SK-N-SH (cell line): ENCODE measurements at regions not wholly inside any gene's neighbourhood (a gene's known extent, or its start where the extent isn't known, plus 50 kb on each side); places are given as distances from the start of the nearest gene placed in this dataset.

ENCODE experiments used
- CTCF ChIA-PET: fragments of 300-600, 350-600 bp; formaldehyde crosslinking; extraction: SDS; loops from one replicate; lab custom pipeline; 2021; lab: Yijun Ruan, JAX
- POLR2A ChIA-PET: fragments of 350-600 bp; sonication (Branson Sonifier 250); formaldehyde crosslinking; extraction: SDS; loops from one replicate; lab custom pipeline; 2020; ENCODE audit warnings: antibody characterized with exemption, inconsistent platforms; lab: Yijun Ruan, JAX
- DNase-seq: peaks from one replicate; pipeline ENCODE4 v3.0.0; 2012
- H2AFZ ChIP-seq: fragments of 200-600 bp; sonication (generic); 2 replicates; pipeline ENCODE4 v1.8.1; 2016; ENCODE audit warnings: antibody characterized with exemption, mild to moderate bottlenecking, low read depth
- H3F3A ChIP-seq: fragments of 200-600 bp; sonication (generic); replicated peaks from 2 replicates; pipeline ENCODE3; 2016; ENCODE audit warnings: antibody characterized with exemption, mild to moderate bottlenecking; ENCODE audit not compliant: insufficient read depth
- H3K27ac ChIP-seq, 2 experiments: fragments of 200-500 bp in 1 of 2; fragments of 200-600 bp in 1 of 2; sonication (Bioruptor generic) in 1 of 2; sonication (generic), shearing (Covaris generic) in 1 of 2; 2 replicates each; pipeline versions ENCODE4 v1.5.1 to v1.6.1; 2014 to 2016; ENCODE audit warnings: low read depth in 2 of 2, inconsistent platforms in 1 of 2, low read length in 1 of 2, mild to moderate bottlenecking in 1 of 2, mixed read lengths in 1 of 2
- H3K27me3 ChIP-seq: fragments of 200-600 bp; sonication (generic), shearing (Covaris generic); 2 replicates; pipeline ENCODE4 v1.6.1; 2016; ENCODE audit warnings: mixed run types; ENCODE audit not compliant: insufficient read depth
- H3K36me3 ChIP-seq, 2 experiments: fragments of 200-500 bp in 1 of 2; fragments of 200-600 bp in 1 of 2; sonication (Bioruptor generic) in 1 of 2; sonication (generic) in 1 of 2; replicated peaks in 1 of 2; 2 replicates each; pipeline versions ENCODE3 to v1.5.1; 2014 to 2016; ENCODE audit warnings: low read length in 1 of 2, mild to moderate bottlenecking in 1 of 2; ENCODE audit not compliant: insufficient read depth in 2 of 2, control insufficient read depth in 1 of 2
- H3K4me1 ChIP-seq, 2 experiments: fragments of 200-500 bp in 1 of 2; fragments of 200-600 bp in 1 of 2; sonication (Bioruptor generic) in 1 of 2; sonication (generic), shearing (Covaris generic) in 1 of 2; 2 replicates each; pipeline versions ENCODE4 v1.5.1 to v1.6.1; 2014 to 2016; ENCODE audit warnings: low read depth in 1 of 2, low read length in 1 of 2, mixed run types in 1 of 2; ENCODE audit not compliant: insufficient read depth in 2 of 2, control insufficient read depth in 1 of 2
- H3K4me2 ChIP-seq: fragments of 200-600 bp; sonication (generic), shearing (Covaris generic); 2 replicates; pipeline ENCODE4 v1.6.1; 2017; ENCODE audit warnings: mixed run types
- H3K4me3 ChIP-seq, 2 experiments: fragments of 200-500 bp in 1 of 2; fragments of 200-600 bp in 1 of 2; sonication (Bioruptor generic) in 1 of 2; sonication (generic), shearing (Covaris generic) in 1 of 2; 2 replicates each; pipeline versions ENCODE4 v1.5.1 to v1.8.1; 2014 to 2016; ENCODE audit warnings: low read depth in 2 of 2, inconsistent platforms in 1 of 2, low read length in 1 of 2, mild to moderate bottlenecking in 1 of 2, mixed read lengths in 1 of 2, moderate library complexity in 1 of 2
- H3K79me2 ChIP-seq: fragments of 200-600 bp; sonication (generic); 2 replicates; pipeline ENCODE4 v1.8.1; 2017; ENCODE audit warnings: mild to moderate bottlenecking; ENCODE audit not compliant: insufficient read depth
- H3K9ac ChIP-seq: fragments of 200-600 bp; sonication (generic); 2 replicates; pipeline ENCODE4 v1.6.1; 2017; ENCODE audit warnings: mixed run types
- H3K9me2 ChIP-seq: fragments of 200-600 bp; sonication (generic); 2 replicates; pipeline ENCODE4 v1.6.1; 2017; ENCODE audit warnings: mixed run types
- H3K9me3 ChIP-seq: fragments of 200-600 bp; sonication (generic); 2 replicates; pipeline ENCODE4 v1.6.1; 2017; ENCODE audit warnings: mixed run types, mild to moderate bottlenecking, moderate library complexity
- H4K20me1 ChIP-seq: fragments of 200-600 bp; sonication (generic); 2 replicates; pipeline ENCODE4 v1.6.1; 2017; ENCODE audit warnings: mild to moderate bottlenecking, mixed run types; ENCODE audit not compliant: insufficient read depth
- FOXJ3 ChIP-seq: sonication (generic); formaldehyde crosslinking; IDR thresholded peaks from 2 replicates; pipeline ENCODE4 v1.5.1; 2020; ENCODE audit warnings: mild to moderate bottlenecking, missing genetic modification reagents
- GABPA ChIP-seq: IDR thresholded peaks from 2 replicates; pipeline ENCODE4 v1.4.0; 2012; ENCODE audit warnings: low read depth, mild to moderate bottlenecking
- MAX ChIP-seq: IDR thresholded peaks from 2 replicates; pipeline ENCODE4 v1.4.0; 2012; ENCODE audit warnings: low read depth
- MEF2A ChIP-seq: IDR thresholded peaks from 2 replicates; pipeline ENCODE4 v1.4.0; 2012; ENCODE audit warnings: low read depth, borderline replicate concordance
- NFIC ChIP-seq: IDR thresholded peaks from 2 replicates; pipeline ENCODE4 v1.4.0; 2012; ENCODE audit warnings: borderline replicate concordance
- PBX3 ChIP-seq: IDR thresholded peaks from 2 replicates; pipeline ENCODE4; 2012
- RCOR1 ChIP-seq: fragments of 150-350 bp; IDR thresholded peaks from 2 replicates; pipeline ENCODE4 v1.6.1; 2017; ENCODE audit warnings: antibody characterized with exemption, low read length
- RXRA ChIP-seq: IDR thresholded peaks from 2 replicates; pipeline ENCODE4 v1.4.0; 2012; ENCODE audit warnings: low read depth, mild to moderate bottlenecking, borderline replicate concordance
- SIN3A ChIP-seq: IDR thresholded peaks from 2 replicates; pipeline ENCODE4 v1.6.1; 2012; ENCODE audit warnings: low read depth, mild to moderate bottlenecking, low read length, moderate library complexity, borderline replicate concordance
- TCF12 ChIP-seq: IDR thresholded peaks from 2 replicates; pipeline ENCODE4 v1.4.0; 2012
- USF1 ChIP-seq: IDR thresholded peaks from 2 replicates; pipeline ENCODE4 v1.4.0; 2012; ENCODE audit warnings: low read depth, borderline replicate concordance
- ZBTB33 ChIP-seq: IDR thresholded peaks from 2 replicates; pipeline ENCODE4 v1.4.0; 2012; ENCODE audit warnings: low read depth, borderline replicate concordance
- WGBS: methylation state at CpG from one replicate; pipeline ENCODE4 v1.1.6; 2017; ENCODE audit warnings: low lambda C conversion rate; 5-methylcytosine and 5-hydroxymethylcytosine counted together

GRCh38 chr13:39900106-39900750 lies 244.8 kb downstream of the COG6 start:
- peaks cover 5 to 6% of the 10 kb centered on the region in 2 experiments for H3K4me1 ChIP-seq
- CTCF ChIA-PET: interaction anchor here (1.1 kb wide), 1 partner anchor 42 kb away, joined by 4 read pairs; no protein-coding TSS in a partner anchor
- no peaks in the 10 kb centered on the region for H3K36me3 ChIP-seq
- TF ChIP-seq TCF12 (peak; percentile 31; the same call in 1 of the 2 replicates), FOXJ3 (no peak), SIN3A (no peak), PBX3 (peak; percentile 28; the same call in 1 of the 2 replicates), NFIC (0 out of 2 replicates have a peak, but pooled peaks have one; percentile 42), RXRA (no peak), RCOR1 (no peak)
- H3F3A ChIP-seq: no peaks in the 10 kb centered on the region
- H3K79me2 ChIP-seq: no peaks in the 10 kb centered on the region
- no peaks in the 10 kb centered on the region for H3K9me2 ChIP-seq
- H3K27ac ChIP-seq: peak overlapping the region in 1 of 2 experiments; percentile 34; a peak in 2 of 4 replicates
- DNase-seq: no peak
- H4K20me1 ChIP-seq: no peaks in the 10 kb centered on the region
- no peak overlapping the region for H2AFZ ChIP-seq
- no peak overlapping the region for H3K4me3 ChIP-seq
- no peaks in the 10 kb centered on the region for H3K27me3 ChIP-seq
- POLR2A ChIA-PET: no interaction called here
- no peak overlapping the region for H3K9ac ChIP-seq
- H3K9me3 ChIP-seq: no peaks in the 10 kb centered on the region
- 57% methylated on average over 4 of the region's 4 CpGs for WGBS
- H3K4me2 ChIP-seq: no peak overlapping the region

- no peak overlapping the region for H3K9ac ChIP-seq
- no peak overlapping the region for H3K4me3 ChIP-seq
- H3K4me2 ChIP-seq: no peak overlapping the region
- H3K27me3 ChIP-seq: no peaks in the 10 kb centered on the region
- H3K4me1 ChIP-seq: peaks cover 0 to 7% of the 10 kb centered on the region in 2 experiments; a peak in 2 of 4 replicates
- H3K9me2 ChIP-seq: no peaks in the 10 kb centered on the region
- H3F3A ChIP-seq: no peaks in the 10 kb centered on the region
- H3K9me3 ChIP-seq: no peaks in the 10 kb centered on the region
- CTCF ChIA-PET: no interaction called here
- H3K79me2 ChIP-seq: no peaks in the 10 kb centered on the region
- no peaks in the 10 kb centered on the region for H4K20me1 ChIP-seq
- no peak for DNase-seq
- WGBS: 96% methylated on average over 2 of the region's 2 CpGs
- no peaks in the 10 kb centered on the region for H3K36me3 ChIP-seq
- POLR2A ChIA-PET: no interaction called here
- H2AFZ ChIP-seq: no peak overlapping the region
- no peak overlapping the region for H3K27ac ChIP-seq
- TF ChIP-seq MAX (no peak), USF1 (no peak), ZBTB33 (no peak), MEF2A (no peak), GABPA (no peak)
Measured at GRCh38 chr13:39904959-39905358, 249.5 kb downstream of the COG6 start.
